Putamen (tissue), 1 donor: ENCODE measurements at regions not wholly inside any gene's neighbourhood (a gene's known extent, or its start where the extent isn't known, plus 50 kb on each side); places are given as distances from the start of the nearest gene placed in this dataset.
"Not testable (repeated sequence)": the region's sequence is repeated elsewhere in the genome, so short reads cannot be mapped to it uniquely, and the experiment has no call there.

Experiments used
- DNase-seq: peaks from one replicate; pipeline ENCODE4 v3.0.0-alpha.2; 2016; ENCODE audit warnings: low spot score

- DNase-seq, result no peak
Measured at GRCh38 chr4:66929748-66930147, 615.6 kb downstream of the CENPC start.

GRCh38 chr4:66928881-66929280, 616.4 kb downstream of the CENPC start:
- not testable (repeated sequence) for DNase-seq

GRCh38 chr4:66927937-66928336, 617.4 kb downstream of the CENPC start:
- no peak for DNase-seq

DNA sequence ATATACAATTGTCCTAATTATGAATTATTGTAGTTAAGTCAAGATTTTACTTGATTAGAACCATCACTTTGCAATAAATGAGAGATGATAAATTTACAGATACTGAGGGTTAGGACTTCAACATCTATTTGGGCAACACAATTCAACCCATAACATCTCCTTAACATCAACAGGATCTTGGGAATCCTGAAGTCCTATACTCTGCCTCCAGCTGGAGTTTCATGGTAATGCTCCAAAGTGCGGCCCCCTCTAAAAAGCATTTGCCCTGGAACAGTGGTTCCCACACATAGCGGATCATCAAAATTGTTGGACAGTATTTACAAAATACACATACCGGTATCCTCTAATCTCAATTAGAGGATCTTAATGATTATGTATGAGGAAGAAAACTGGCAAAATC, 618.6 kb downstream of the CENPC start:
- DNase-seq, result no peak

DNA sequence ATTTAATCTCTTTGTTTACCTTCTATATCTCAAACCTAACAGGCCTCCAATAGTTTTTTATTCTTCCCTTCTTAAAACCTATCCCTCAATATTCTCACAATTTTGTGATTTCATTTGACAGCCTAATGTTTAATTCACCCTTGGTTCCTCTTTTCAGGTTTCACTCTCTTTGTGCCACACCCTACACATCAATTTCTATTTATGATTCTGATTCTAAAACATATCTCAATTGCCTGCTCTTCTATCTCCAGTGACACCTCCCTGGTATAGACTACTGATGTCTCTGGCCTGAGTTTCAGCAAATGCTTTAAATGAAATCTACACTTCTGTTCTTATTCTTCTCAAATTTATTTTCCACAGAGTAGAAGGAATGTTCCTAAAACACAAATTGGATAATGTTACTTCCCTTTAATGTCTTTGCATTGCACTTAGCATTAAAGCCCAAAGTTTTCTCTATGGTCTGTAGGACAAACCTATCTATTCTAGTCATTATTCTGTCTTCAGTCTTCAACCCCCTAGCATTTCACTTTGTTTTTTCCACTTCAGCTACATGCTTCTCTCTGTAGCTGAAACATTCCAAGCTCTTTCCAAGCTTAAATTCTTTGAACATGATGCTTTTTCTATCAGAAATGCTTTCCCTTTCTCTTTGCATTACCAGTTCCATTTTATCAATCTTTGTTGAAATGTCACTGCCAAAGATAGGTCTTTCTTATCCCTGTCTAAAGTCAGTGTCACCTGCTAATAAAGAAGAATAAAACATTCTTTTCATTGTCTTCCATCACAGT, 622.0 kb downstream of the CENPC start:
- no peak for DNase-seq

- DNase-seq, result no peak
Measured at GRCh38 chr4:66921433-66921832, 623.9 kb downstream of the CENPC start.

DNA sequence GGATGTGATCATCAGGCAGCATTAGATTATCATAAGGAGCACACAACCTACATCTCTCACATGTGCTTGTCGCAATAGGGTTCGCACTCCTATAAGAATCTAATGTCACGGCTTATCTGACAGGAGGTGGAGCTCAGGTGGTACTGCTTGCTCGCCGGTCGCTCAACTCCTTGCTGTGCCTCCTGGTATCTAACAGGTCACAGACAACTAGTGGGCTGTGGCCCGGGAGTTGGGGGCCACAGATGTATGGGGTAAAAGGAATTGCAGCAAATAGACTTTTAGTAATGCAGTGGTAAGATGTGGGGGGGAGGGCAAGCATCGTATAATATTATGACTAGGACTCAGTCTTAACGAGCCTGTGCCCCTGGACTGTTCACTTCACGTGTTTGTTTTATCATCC, 624.8 kb downstream of the CENPC start:
- no peak for DNase-seq

DNA sequence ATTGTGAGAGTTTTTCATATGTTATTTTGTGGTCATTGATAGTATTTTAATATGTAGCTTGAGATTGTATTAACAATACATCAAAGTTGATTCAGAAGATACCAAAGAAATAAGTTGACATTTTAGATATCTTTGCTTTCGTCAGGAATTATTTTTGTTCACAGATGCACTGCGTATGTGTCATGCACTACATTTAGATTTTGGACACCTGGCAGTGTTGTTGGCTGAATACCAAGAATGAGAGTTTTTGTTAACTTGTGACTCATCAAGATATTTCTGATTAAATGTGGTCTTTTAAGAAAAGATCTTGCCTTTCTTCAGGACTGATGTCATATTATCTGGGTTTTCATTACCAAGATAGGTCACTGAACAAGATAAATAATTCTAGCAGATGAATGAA, 633.4 kb downstream of the CENPC start:
- DNase-seq, result no peak

GRCh38 chr4:66906314-66906713, 639.0 kb downstream of the CENPC start:
- no peak for DNase-seq

DNA sequence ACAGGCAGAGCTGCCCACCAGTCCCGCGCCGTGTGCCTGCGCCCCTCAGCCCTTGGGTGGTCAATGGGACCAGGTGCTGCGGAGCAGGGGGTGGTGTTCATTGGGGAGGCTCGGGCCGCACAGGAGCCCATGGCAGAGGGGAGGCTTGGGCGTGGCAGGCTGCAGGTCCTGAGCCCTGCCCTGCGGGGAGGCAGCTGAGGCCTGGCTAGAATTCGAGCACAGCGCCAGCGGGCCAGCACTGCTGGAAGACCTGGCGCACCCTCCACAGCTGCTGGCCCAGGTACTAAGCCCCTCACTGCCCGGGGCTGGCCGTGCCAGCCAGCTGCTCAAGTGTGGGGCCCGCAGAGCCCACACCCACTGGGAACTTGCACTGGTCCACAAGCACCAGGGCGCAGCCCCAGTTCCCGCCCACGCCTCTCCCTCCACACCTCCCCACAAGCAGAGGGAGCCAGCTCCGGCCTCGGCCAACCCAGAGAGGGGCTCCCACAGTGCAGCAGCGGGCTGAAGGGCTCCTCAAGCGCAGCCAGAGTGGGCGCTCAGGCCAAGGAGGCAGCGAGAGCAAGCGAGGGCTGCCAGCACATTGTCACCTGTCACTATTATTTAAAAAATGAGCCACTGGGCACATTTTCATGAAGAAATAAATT, 645.8 kb downstream of the CENPC start:
- no peak for DNase-seq

- DNase-seq, result no peak
Measured at GRCh38 chr4:66893807-66894206, 651.5 kb downstream of the CENPC start.

DNA sequence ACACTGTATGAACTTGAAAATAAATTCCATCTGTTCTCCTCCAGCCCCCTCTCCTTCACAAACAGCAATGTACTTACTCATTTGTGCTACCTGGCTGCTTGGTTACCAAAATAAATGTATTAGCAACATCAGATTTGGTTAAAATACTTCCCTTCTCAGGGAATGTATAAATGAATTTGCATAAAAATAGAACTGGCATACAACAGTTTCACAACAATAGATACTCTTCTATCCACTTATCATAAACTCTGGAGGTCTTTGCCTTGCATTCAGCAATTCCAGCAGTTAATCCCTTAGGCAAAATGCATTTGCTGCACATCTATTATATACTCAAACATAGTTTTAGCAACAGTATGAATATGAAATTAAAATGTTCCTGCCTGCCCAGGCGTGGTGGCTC, 658.2 kb downstream of the CENPC start:
- no peak for DNase-seq

- no peak for DNase-seq
Measured at GRCh38 chr4:66885501-66886165, 659.7 kb downstream of the CENPC start.

GRCh38 chr4:66876946-66877345, 668.4 kb downstream of the CENPC start:
- DNase-seq, result no peak

GRCh38 chr4:66872661-66873060, 672.6 kb downstream of the CENPC start:
- no peak for DNase-seq

- DNase-seq, result no peak
Measured at GRCh38 chr4:66863481-66863880, 681.8 kb downstream of the CENPC start.

DNA sequence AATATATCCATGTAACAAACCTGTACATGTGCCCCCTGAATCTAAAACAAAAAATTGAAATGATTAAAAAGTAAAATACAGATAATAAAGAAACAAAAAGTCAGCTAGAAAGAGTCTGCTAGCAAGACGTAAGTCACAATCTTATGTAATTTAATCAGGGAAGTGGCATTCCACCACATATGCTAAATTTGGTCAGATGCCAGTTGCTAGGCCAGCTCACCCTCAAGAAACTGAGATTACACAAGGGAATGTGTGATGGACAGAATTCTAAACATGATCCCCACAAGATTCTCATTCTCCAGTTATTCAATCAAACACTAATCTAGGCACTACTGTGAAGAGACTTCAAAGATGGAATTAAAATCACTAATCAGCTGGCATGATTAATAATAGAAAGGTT, 689.3 kb downstream of the CENPC start:
- DNase-seq, result no peak

DNA sequence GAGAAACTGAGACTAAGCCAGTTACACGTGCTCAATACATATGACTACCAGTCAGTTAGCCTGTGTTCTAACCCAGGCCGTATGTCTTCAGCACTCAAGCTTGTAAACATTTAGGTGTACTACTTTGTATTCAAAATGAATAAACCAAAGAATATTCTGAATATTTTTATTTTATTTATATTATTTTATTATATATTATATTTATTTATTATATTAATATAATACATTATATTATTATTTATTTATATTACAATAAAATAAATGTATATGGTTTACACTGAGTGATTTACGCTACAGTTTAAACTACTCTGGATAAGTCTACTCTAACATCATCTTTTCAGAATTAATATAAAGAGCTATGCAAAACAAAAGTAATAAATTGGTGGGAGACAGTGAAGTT, 691.5 kb downstream of the CENPC start:
- DNase-seq, result no peak

GRCh38 chr4:66852843-66853242, 692.5 kb downstream of the CENPC start:
- DNase-seq, result no peak

GRCh38 chr4:66849596-66849995, 695.7 kb downstream of the CENPC start:
- DNase-seq, result no peak

GRCh38 chr4:66842724-66843088, 702.6 kb downstream of the CENPC start:
- DNase-seq, result no peak

DNA sequence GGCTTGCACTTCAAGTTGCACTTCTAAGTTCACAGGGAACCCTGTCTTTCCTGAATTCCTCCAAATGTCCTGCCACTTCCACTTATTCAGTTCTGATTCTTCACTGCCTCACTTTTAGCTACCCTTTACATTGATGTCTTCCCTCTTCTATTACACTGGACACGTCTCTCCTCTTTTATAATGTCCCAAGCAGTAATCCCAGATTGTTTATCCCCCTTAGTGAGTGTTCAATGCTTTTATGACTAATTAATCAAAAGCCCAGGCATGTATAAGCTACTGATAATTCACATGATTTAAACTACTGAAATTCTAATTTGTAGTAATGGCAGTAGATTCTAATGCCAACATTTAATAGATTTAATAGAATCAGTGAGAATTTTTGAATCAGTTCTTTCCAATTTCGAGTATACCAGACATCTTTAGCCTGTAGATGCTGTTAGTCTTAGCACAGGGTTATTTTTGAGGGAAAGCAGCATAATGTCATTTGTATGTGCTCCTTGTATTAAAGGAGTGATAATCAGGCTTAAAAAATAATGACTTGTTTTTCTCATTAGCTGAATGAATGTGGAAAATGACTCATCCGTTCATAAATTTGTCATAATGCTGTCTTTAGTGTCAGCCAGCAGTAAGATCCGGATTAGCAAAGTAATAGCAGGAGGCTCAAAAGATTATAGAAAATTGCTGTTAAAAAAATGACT, 703.1 kb downstream of the CENPC start:
- no peak for DNase-seq

GRCh38 chr4:66840178-66840577, 705.1 kb downstream of the CENPC start:
- DNase-seq, result no peak
